Mammary epithelial cell (primary cell): ENCODE measurements at regions not wholly inside any gene's neighbourhood (a gene's known extent, or its start where the extent isn't known, plus 50 kb on each side); places are given as distances from the start of the nearest gene placed in this dataset.

Experiments used
- EZH2 ChIP-seq: IDR thresholded peaks from 2 replicates; pipeline ENCODE4 v1.6.1; 2012; ENCODE audit warnings: low read length, inconsistent platforms, borderline replicate concordance
- TF ChIP-seq, protein P1 (sequence below), 2 donors: IDR thresholded peaks in 1 of 2; conservative IDR thresholded peaks in 1 of 2; 2 replicates each; pipeline ENCODE4 v1.5.1; 2011 to 2012; ENCODE audit warnings: inconsistent platforms in 2 of 2, low read length in 2 of 2, mild to moderate bottlenecking in 2 of 2, control low read depth in 1 of 2, low read depth in 1 of 2; ENCODE audit not compliant: insufficient read depth in 1 of 2; ENCODE audit errors: extremely low read depth in 1 of 2

DNA sequence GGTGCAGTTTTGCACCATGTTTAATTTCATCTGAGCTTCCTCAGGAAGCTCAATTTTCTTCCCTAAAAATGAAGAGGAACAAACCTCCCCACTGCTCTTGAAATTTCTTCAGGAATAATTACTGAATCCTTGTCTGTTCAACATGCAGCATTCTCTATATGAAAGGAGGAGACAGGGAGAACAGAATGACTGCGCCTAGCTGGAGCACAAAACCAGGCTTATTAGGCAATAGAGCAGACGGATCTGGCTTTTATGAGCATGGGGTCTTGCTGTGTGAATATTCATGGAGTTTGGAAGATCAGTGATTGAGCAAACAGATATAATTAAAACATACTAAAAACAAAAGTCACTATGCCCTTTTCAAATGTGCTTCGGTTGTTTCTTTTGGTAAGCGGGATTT lies 148.1 kb downstream of the SUDS3 start:
- TF ChIP-seq EZH2: no peak
- TF ChIP-seq, protein P1, sequence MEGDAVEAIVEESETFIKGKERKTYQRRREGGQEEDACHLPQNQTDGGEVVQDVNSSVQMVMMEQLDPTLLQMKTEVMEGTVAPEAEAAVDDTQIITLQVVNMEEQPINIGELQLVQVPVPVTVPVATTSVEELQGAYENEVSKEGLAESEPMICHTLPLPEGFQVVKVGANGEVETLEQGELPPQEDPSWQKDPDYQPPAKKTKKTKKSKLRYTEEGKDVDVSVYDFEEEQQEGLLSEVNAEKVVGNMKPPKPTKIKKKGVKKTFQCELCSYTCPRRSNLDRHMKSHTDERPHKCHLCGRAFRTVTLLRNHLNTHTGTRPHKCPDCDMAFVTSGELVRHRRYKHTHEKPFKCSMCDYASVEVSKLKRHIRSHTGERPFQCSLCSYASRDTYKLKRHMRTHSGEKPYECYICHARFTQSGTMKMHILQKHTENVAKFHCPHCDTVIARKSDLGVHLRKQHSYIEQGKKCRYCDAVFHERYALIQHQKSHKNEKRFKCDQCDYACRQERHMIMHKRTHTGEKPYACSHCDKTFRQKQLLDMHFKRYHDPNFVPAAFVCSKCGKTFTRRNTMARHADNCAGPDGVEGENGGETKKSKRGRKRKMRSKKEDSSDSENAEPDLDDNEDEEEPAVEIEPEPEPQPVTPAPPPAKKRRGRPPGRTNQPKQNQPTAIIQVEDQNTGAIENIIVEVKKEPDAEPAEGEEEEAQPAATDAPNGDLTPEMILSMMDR (conservative IDR thresholded peaks at IDR 0.05 in 1 of 2, IDR thresholded peaks at IDR 0.05 in 1 of 2; ENCODE audit: extremely low read depth in 1 of 2, insufficient read depth in 1 of 2, low read depth in 1 of 2, low read length in 2 of 2): no peak
